Mesenchymal stem cell (in vitro differentiated cells and primary cell): ENCODE measurements at regions not wholly inside any gene's neighbourhood (a gene's known extent, or its start where the extent isn't known, plus 50 kb on each side); places are given as distances from the start of the nearest gene placed in this dataset.

Experiments used
- DNase-seq: peaks from one replicate; pipeline ENCODE4 v3.0.0-alpha.2; 2013
- H2AFZ ChIP-seq: one replicate; pipeline ENCODE4 v1.6.1; 2013; ENCODE audit warnings: low read depth, mild to moderate bottlenecking, control low read depth, inconsistent platforms, low read length, moderate library complexity
- H2AK5ac ChIP-seq: 2 replicates; pipeline ENCODE4 v1.6.1; 2013; ENCODE audit warnings: low read length, moderate library complexity, mild to moderate bottlenecking, inconsistent platforms; ENCODE audit not compliant: severe bottlenecking
- H2BK120ac ChIP-seq: one replicate; pipeline ENCODE4 v1.6.1; 2013; ENCODE audit warnings: low read depth, mild to moderate bottlenecking, inconsistent platforms, low read length, moderate library complexity
- H2BK12ac ChIP-seq, 2 experiments: one replicate each; pipeline ENCODE4 v1.6.1; 2013; ENCODE audit warnings: inconsistent platforms in 2 of 2, low read length in 2 of 2, mild to moderate bottlenecking in 2 of 2, moderate library complexity in 2 of 2, control low read depth in 1 of 2
- H2BK15ac ChIP-seq: one replicate; pipeline ENCODE4 v1.6.1; 2013; ENCODE audit warnings: mild to moderate bottlenecking, low read depth, inconsistent platforms; ENCODE audit not compliant: poor library complexity, severe bottlenecking
- H2BK5ac ChIP-seq: 2 replicates; pipeline ENCODE4 v1.6.1; 2013; ENCODE audit warnings: low read depth, mild to moderate bottlenecking, low read length, control low read depth, inconsistent platforms; ENCODE audit not compliant: poor library complexity, severe bottlenecking
- H3K14ac ChIP-seq, 2 experiments: one replicate each; pipeline ENCODE4 v1.6.1; 2013; ENCODE audit warnings: inconsistent platforms in 2 of 2, low read length in 2 of 2, control low read depth in 1 of 2, mild to moderate bottlenecking in 1 of 2, moderate library complexity in 1 of 2
- H3K18ac ChIP-seq, 2 experiments: one replicate each; pipeline ENCODE4 v1.6.1; 2013; ENCODE audit warnings: inconsistent platforms in 2 of 2, low read length in 2 of 2, control low read depth in 1 of 2, low read depth in 1 of 2, mild to moderate bottlenecking in 1 of 2
- H3K23ac ChIP-seq, 2 experiments: one replicate each; pipeline ENCODE4 v1.6.1; 2013; ENCODE audit warnings: inconsistent platforms in 2 of 2, low read length in 2 of 2, mild to moderate bottlenecking in 2 of 2, moderate library complexity in 2 of 2, control low read depth in 1 of 2
- H3K27ac ChIP-seq: 2 replicates; pipeline ENCODE4 v1.5.1; 2013; ENCODE audit warnings: mild to moderate bottlenecking, moderate library complexity, low read length, control low read depth, inconsistent platforms; ENCODE audit not compliant: poor library complexity, severe bottlenecking
- H3K27me3 ChIP-seq, 2 experiments: 2 replicates each; pipeline versions ENCODE4 v1.6.1 to v1.7.0; 2013; ENCODE audit warnings: low read length in 2 of 2, mild to moderate bottlenecking in 2 of 2, moderate library complexity in 2 of 2, control low read depth in 1 of 2, inconsistent platforms in 1 of 2; ENCODE audit not compliant: control insufficient read depth in 1 of 2, insufficient read depth in 1 of 2
- H3K36me3 ChIP-seq, 2 experiments: 2 replicates each; pipeline versions ENCODE4 v1.6.1 to v1.7.0; 2013; ENCODE audit warnings: low read length in 2 of 2, control low read depth in 1 of 2, inconsistent platforms in 1 of 2, low read depth in 1 of 2, mild to moderate bottlenecking in 1 of 2; ENCODE audit not compliant: insufficient read depth in 2 of 2, control insufficient read depth in 1 of 2
- H3K4ac ChIP-seq, 2 experiments: one replicate each; pipeline ENCODE4 v1.6.1; 2013; ENCODE audit warnings: inconsistent platforms in 2 of 2, low read length in 2 of 2, mild to moderate bottlenecking in 2 of 2, moderate library complexity in 2 of 2, control low read depth in 1 of 2, low read depth in 1 of 2
- H3K4me1 ChIP-seq: 2 replicates; pipeline ENCODE4 v1.6.1; 2013; ENCODE audit warnings: low read depth, low read length, control low read depth; ENCODE audit not compliant: control insufficient read depth, insufficient read depth
- H3K4me2 ChIP-seq: 2 replicates; pipeline ENCODE4 v1.6.1; 2013; ENCODE audit warnings: low read length, mild to moderate bottlenecking, inconsistent platforms; ENCODE audit not compliant: poor library complexity, severe bottlenecking
- H3K4me3 ChIP-seq, 2 experiments: 2 replicates each; pipeline versions ENCODE4 v1.5.1 to v1.7.0; 2013; ENCODE audit warnings: low read length in 2 of 2, mild to moderate bottlenecking in 2 of 2, control low read depth in 1 of 2, low read depth in 1 of 2; ENCODE audit not compliant: insufficient read depth in 1 of 2
- H3K79me1 ChIP-seq: replicated peaks from 2 replicates; pipeline ENCODE4 v1.6.1; 2013; ENCODE audit warnings: mild to moderate bottlenecking, control low read depth, low read length, inconsistent platforms; ENCODE audit not compliant: poor library complexity, severe bottlenecking
- H3K9ac ChIP-seq: 2 replicates; pipeline ENCODE4 v1.7.0; 2013; ENCODE audit warnings: mild to moderate bottlenecking, low read length, moderate library complexity
- H3K9me3 ChIP-seq: 2 replicates; pipeline ENCODE4 v1.7.0; 2013; ENCODE audit warnings: mild to moderate bottlenecking, low read length; ENCODE audit not compliant: control insufficient read depth
- H4K8ac ChIP-seq: one replicate; pipeline ENCODE4 v1.6.1; 2013; ENCODE audit warnings: inconsistent platforms, mild to moderate bottlenecking, low read length, moderate library complexity
- H4K91ac ChIP-seq: one replicate; pipeline ENCODE4 v1.6.1; 2013; ENCODE audit warnings: mild to moderate bottlenecking, low read length, inconsistent platforms
- WGBS: methylation state at CpG from one replicate; pipeline ENCODE4 v1.1.7; 2013; ENCODE audit warnings: mixed read lengths; 5-methylcytosine and 5-hydroxymethylcytosine counted together

DNA sequence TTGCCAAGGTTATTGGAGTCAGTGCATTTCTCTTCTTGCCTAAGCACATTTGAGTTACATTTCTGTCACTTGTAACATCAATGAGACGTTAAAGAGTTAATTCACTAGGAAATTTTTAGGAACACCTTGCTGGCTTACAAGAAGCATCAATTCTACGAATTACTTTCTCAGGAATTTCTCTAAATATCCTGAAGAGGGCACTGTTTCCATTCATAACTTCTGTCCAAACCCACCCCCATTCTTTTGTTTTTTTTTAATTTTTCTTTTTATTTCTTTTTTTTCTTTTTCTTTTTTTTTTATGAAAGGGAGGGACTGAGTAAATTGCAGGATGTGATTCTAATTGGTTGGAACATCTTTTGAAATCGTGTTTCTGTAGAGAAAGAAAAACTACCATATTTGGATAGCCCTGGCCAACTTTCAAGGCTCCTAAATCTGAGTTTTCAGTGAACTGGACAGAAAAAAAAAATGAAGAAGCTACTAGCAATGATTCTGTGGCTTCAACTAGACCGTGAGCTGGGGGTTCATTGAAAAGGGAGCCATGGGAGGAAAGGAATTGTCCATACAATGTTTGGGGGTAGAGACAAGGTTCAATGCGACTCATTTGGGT lies 285.3 kb downstream of the DAD1 start:
- H3K27me3 ChIP-seq, result peaks cover 0 to 57% of the 10 kb centered on the region in 2 experiments

DNA sequence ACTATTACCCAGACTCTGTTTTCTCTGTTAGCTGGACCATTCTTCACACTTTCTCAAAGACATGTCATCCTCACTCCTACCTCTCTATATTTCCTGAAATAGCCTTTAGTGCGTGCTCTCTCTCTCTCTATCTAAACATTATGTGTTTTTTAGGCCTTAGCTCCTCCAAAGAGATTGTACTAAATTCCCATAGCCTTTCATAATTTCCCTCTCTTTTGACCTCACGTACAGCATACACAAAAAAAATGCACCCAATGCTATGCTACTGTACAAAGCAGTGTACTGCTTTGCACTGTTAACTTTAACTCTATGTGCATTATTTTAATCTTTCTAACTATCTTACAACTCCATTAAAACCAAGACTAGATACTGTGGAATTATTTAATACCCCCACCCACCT lies 288.4 kb downstream of the DAD1 start:
- Histone ChIP-seq H3K27me3 (peaks cover 0 to 58% of the 10 kb centered on the region in 2 experiments), H2BK120ac (no peak overlapping the region), H2AFZ (no peak overlapping the region), H3K4me3 (no peak overlapping the region), H4K91ac (no peak overlapping the region), H3K4me1 (peaks cover 4% of the 10 kb centered on the region), H2BK12ac (no peak overlapping the region), H3K27ac (peak overlapping the region; percentile 59), H3K4ac (no peak overlapping the region), H2BK15ac (no peak overlapping the region), H3K36me3 (no peaks in the 10 kb centered on the region), H4K8ac (no peak overlapping the region), H3K79me1 (no peaks in the 10 kb centered on the region), H3K9me3 (no peaks in the 10 kb centered on the region), H2AK5ac (no peak overlapping the region), H3K23ac (no peak overlapping the region), H3K4me2 (no peak overlapping the region), H2BK5ac (no peak overlapping the region), H3K18ac (no peak overlapping the region), H3K14ac (no peak overlapping the region), H3K9ac (no peak overlapping the region)
- peak; percentile 43 for DNase-seq
- WGBS, result 7% methylated on average over 2 of the region's 2 CpGs

More for the DNA sequence above, 285.3 kb downstream of the DAD1 start:
- Histone ChIP-seq H3K27ac (no peak overlapping the region), H3K9me3 (no peaks in the 10 kb centered on the region), H3K4me2 (no peak overlapping the region), H3K36me3 (no peaks in the 10 kb centered on the region), H3K23ac (no peak overlapping the region), H3K4me1 (peaks cover 2% of the 10 kb centered on the region), H2BK120ac (no peak overlapping the region), H3K9ac (no peak overlapping the region), H4K8ac (peak overlapping the region; percentile 47), H2BK15ac (no peak overlapping the region), H2BK5ac (no peak overlapping the region), H3K14ac (no peak overlapping the region), H2AFZ (no peak overlapping the region), H3K4ac (no peak overlapping the region), H3K18ac (no peak overlapping the region), H3K79me1 (no peaks in the 10 kb centered on the region), H2BK12ac (peak overlapping the region; percentile 42 to 54), H2AK5ac (no peak overlapping the region), H4K91ac (no peak overlapping the region), H3K4me3 (no peak overlapping the region)
- peak; percentile 29 for DNase-seq
- WGBS, result 40% methylated on average over 5 of the region's 5 CpGs

DNA sequence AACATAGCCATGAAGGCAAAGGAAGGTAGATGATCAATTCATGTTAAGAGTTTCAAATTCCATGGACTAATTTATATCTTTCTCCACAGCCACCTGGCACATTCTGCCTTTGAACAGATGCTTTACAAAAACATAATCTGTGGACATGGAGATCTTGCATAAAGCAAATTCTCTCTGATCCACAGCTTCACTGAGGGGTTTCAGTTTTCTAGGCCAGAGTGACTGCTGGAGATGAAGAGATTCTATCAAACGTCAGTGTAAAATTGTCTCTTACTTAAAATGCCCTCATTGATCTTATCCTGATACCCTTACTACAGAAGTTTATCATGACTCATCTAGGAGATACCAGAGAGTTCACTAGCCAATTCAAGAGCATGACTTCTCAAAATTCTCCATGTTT lies 291.6 kb downstream of the DAD1 start:
- H4K91ac ChIP-seq, result no peak overlapping the region
- H2BK5ac ChIP-seq, result peak overlapping the region; percentile 69
- H2AFZ ChIP-seq, result no peak overlapping the region
- no peak overlapping the region for H2BK15ac ChIP-seq
- no peak overlapping the region for H3K4me3 ChIP-seq
- peak overlapping the region; percentile 5 for H2BK120ac ChIP-seq
- WGBS, result 8% methylated on average over 1 of the region's 1 CpG
- no peak overlapping the region for H3K4me2 ChIP-seq
- H3K27ac ChIP-seq, result peak overlapping the region; percentile 77
- peak; percentile 25 for DNase-seq
- no peaks in the 10 kb centered on the region for H3K36me3 ChIP-seq
- H3K18ac ChIP-seq, result no peak overlapping the region
- no peak overlapping the region for H3K14ac ChIP-seq
- H3K23ac ChIP-seq, result no peak overlapping the region
- H3K4ac ChIP-seq, result no peak overlapping the region
- no peak overlapping the region for H4K8ac ChIP-seq
- peaks cover 0 to 37% of the 10 kb centered on the region in 2 experiments for H3K27me3 ChIP-seq
- H3K79me1 ChIP-seq, result no peaks in the 10 kb centered on the region
- no peaks in the 10 kb centered on the region for H3K9me3 ChIP-seq
- H2BK12ac ChIP-seq, result no peak overlapping the region
- peaks cover 1% of the 10 kb centered on the region for H3K4me1 ChIP-seq
- H2AK5ac ChIP-seq, result peak overlapping the region; percentile 3
- H3K9ac ChIP-seq, result no peak overlapping the region

DNA sequence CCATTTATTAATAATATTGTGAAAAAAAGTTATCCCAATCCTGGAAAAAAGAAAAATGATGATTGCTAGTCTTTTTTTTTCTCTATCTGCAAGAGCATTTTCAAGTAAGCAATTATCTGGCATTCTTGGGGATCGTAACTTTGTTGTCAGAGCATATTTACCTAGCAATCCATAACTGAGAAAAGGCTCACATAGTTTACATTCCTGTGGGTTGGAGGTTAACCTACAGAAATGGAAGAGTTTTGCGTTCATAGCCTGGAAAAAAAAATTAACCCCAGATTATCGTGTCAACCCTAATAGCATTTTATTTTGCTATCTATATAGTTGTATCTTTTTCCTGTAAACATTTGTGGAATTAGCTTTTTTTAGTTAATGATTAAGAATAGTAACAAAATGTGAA lies 292.3 kb downstream of the DAD1 start:
- WGBS, result 0% methylated on average over 1 of the region's 3 CpGs
- H2BK15ac ChIP-seq, result no peak overlapping the region

More for the DNA sequence above, 292.3 kb downstream of the DAD1 start:
- H2BK120ac ChIP-seq, result no peak overlapping the region
- peak; percentile 74 for DNase-seq
- H3K4me1 ChIP-seq, result peaks cover 1% of the 10 kb centered on the region
- no peak overlapping the region for H2AK5ac ChIP-seq
- H4K8ac ChIP-seq, result no peak overlapping the region
- H3K79me1 ChIP-seq, result no peaks in the 10 kb centered on the region
- H3K27ac ChIP-seq, result no peak overlapping the region
- H3K9ac ChIP-seq, result no peak overlapping the region
- H3K9me3 ChIP-seq, result no peaks in the 10 kb centered on the region
- H4K91ac ChIP-seq, result no peak overlapping the region
- no peak overlapping the region for H2BK5ac ChIP-seq
- no peak overlapping the region for H3K4me3 ChIP-seq
- H2AFZ ChIP-seq, result no peak overlapping the region
- no peak overlapping the region for H2BK12ac ChIP-seq
- H3K4me2 ChIP-seq, result no peak overlapping the region
- H3K18ac ChIP-seq, result no peak overlapping the region
- H3K14ac ChIP-seq, result no peak overlapping the region
- no peak overlapping the region for H3K4ac ChIP-seq
- H3K27me3 ChIP-seq, result peaks cover 0 to 32% of the 10 kb centered on the region in 2 experiments
- no peaks in the 10 kb centered on the region for H3K36me3 ChIP-seq
- H3K23ac ChIP-seq, result no peak overlapping the region
